H9 (cell line): ENCODE measurements at regions not wholly inside any gene's neighbourhood (a gene's known extent, or its start where the extent isn't known, plus 50 kb on each side); places are given as distances from the start of the nearest gene placed in this dataset.

Experiments used
- DNase-seq: peaks from one replicate; pipeline ENCODE4 v3.0.0-alpha.2; 2017
- H2AFZ ChIP-seq: one replicate; pipeline ENCODE4 v1.6.1; 2013; ENCODE audit warnings: mild to moderate bottlenecking, low read length, control low read depth, moderate library complexity
- H2AK5ac ChIP-seq: 2 replicates; pipeline ENCODE4 v1.6.1; 2013; ENCODE audit warnings: low read length, control low read depth, mixed read lengths; ENCODE audit not compliant: insufficient read length
- H2BK120ac ChIP-seq: one replicate; pipeline ENCODE4 v1.6.1; 2013; ENCODE audit warnings: low read depth, mild to moderate bottlenecking, low read length, control low read depth, inconsistent platforms; ENCODE audit not compliant: poor library complexity, severe bottlenecking
- H2BK12ac ChIP-seq: 2 replicates; pipeline ENCODE4 v1.6.1; 2013; ENCODE audit warnings: low read length, control low read depth, mixed read lengths, low read depth; ENCODE audit not compliant: insufficient read length
- H2BK15ac ChIP-seq: 2 replicates; pipeline ENCODE4 v1.6.1; 2013; ENCODE audit warnings: low read depth, low read length, control low read depth
- H2BK20ac ChIP-seq: one replicate; pipeline ENCODE4 v1.6.1; 2013; ENCODE audit warnings: low read depth, mild to moderate bottlenecking, low read length, control low read depth, inconsistent platforms; ENCODE audit not compliant: poor library complexity, severe bottlenecking
- H2BK5ac ChIP-seq: 2 replicates; pipeline ENCODE4 v1.6.1; 2013; ENCODE audit warnings: low read length, control low read depth, mixed read lengths; ENCODE audit not compliant: insufficient read length
- H3K14ac ChIP-seq: 2 replicates; pipeline ENCODE4 v1.6.1; 2013; ENCODE audit warnings: low read length, control low read depth; ENCODE audit not compliant: insufficient read depth
- H3K18ac ChIP-seq: 2 replicates; pipeline ENCODE4 v1.6.1; 2013; ENCODE audit warnings: low read depth, mild to moderate bottlenecking, mixed read lengths, low read length, control low read depth; ENCODE audit not compliant: insufficient read length
- H3K23ac ChIP-seq: 2 replicates; pipeline ENCODE4 v1.6.1; 2013; ENCODE audit warnings: low read length, control low read depth, mixed read lengths, low read depth; ENCODE audit not compliant: insufficient read length
- H3K23me2 ChIP-seq: 2 replicates; pipeline ENCODE4 v1.6.1; 2013; ENCODE audit warnings: low read depth, mild to moderate bottlenecking, mixed read lengths, low read length, control low read depth; ENCODE audit not compliant: insufficient read length, poor library complexity, severe bottlenecking
- H3K27ac ChIP-seq: 2 replicates; pipeline ENCODE4 v1.5.1; 2013; ENCODE audit warnings: low read length, control low read depth, mixed read lengths, low read depth; ENCODE audit not compliant: insufficient read length
- H3K27me3 ChIP-seq: 2 replicates; pipeline ENCODE4 v1.6.1; 2013; ENCODE audit warnings: low read length, control low read depth, inconsistent platforms; ENCODE audit not compliant: insufficient read depth
- H3K4ac ChIP-seq: 2 replicates; pipeline ENCODE4 v1.6.1; 2013; ENCODE audit warnings: low read depth, mild to moderate bottlenecking, control low read depth, inconsistent platforms, low read length, moderate library complexity
- H3K4me1 ChIP-seq: 2 replicates; pipeline ENCODE4 v1.6.1; 2013; ENCODE audit warnings: low read length, control low read depth, inconsistent platforms; ENCODE audit not compliant: insufficient read depth
- H3K4me2 ChIP-seq: 2 replicates; pipeline ENCODE4 v1.6.1; 2013; ENCODE audit warnings: low read length, control low read depth, mixed read lengths; ENCODE audit not compliant: insufficient read length, insufficient read depth
- H3K56ac ChIP-seq: 2 replicates; pipeline ENCODE4 v1.6.1; 2013; ENCODE audit warnings: low read depth, mild to moderate bottlenecking, mixed read lengths, low read length, control low read depth; ENCODE audit not compliant: insufficient read length
- H3K79me1 ChIP-seq: 2 replicates; pipeline ENCODE4 v1.6.1; 2013; ENCODE audit warnings: low read depth, mild to moderate bottlenecking, moderate library complexity, low read length, control low read depth, inconsistent platforms; ENCODE audit not compliant: insufficient read depth, poor library complexity, severe bottlenecking
- H3K79me2 ChIP-seq: 2 replicates; pipeline ENCODE4 v1.6.1; 2013; ENCODE audit warnings: low read length, control low read depth, inconsistent platforms; ENCODE audit not compliant: insufficient read depth
- H3K9ac ChIP-seq: 2 replicates; pipeline ENCODE4 v1.6.1; 2013; ENCODE audit warnings: low read length, control low read depth, mixed read lengths; ENCODE audit not compliant: insufficient read length; ENCODE audit errors: extremely low read depth
- H3K9me3 ChIP-seq: one replicate; pipeline ENCODE4 v1.6.1; 2013; ENCODE audit warnings: low read depth, low read length, inconsistent platforms; ENCODE audit not compliant: control insufficient read depth
- H3T11ph ChIP-seq: one replicate; pipeline ENCODE4 v1.6.1; 2013; ENCODE audit warnings: mild to moderate bottlenecking, low read length, control low read depth, inconsistent platforms
- H4K20me1 ChIP-seq: one replicate; pipeline ENCODE4 v1.6.1; 2013; ENCODE audit not compliant: control insufficient read depth, insufficient read length, insufficient read depth
- H4K5ac ChIP-seq: 2 replicates; pipeline ENCODE4 v1.6.1; 2013; ENCODE audit warnings: low read depth, mild to moderate bottlenecking, mixed read lengths, low read length, control low read depth; ENCODE audit not compliant: insufficient read length
- H4K8ac ChIP-seq: replicated peaks from 2 replicates; pipeline ENCODE4 v1.6.1; 2013; ENCODE audit warnings: low read length, control low read depth, mixed read lengths, low read depth; ENCODE audit not compliant: insufficient read length
- H4K91ac ChIP-seq: 2 replicates; pipeline ENCODE4 v1.6.1; 2013; ENCODE audit warnings: low read depth, mild to moderate bottlenecking, moderate library complexity, mixed read lengths, low read length, control low read depth; ENCODE audit not compliant: insufficient read length
- H3K27ac Mint-ChIP-seq, 3 experiments: 2 replicates in 2 of 3; 3 replicates in 1 of 3; pipeline ENCODE4 v1.8.0; 2020 to 2021; ENCODE audit warnings: mixed read lengths in 3 of 3, mild to moderate bottlenecking in 1 of 3, moderate library complexity in 1 of 3
- H3K27me3 Mint-ChIP-seq: 2 replicates; pipeline ENCODE4 v1.8.0; 2021; ENCODE audit warnings: low read depth, mild to moderate bottlenecking, moderate library complexity, mixed read lengths
- H3K36me3 Mint-ChIP-seq, 3 experiments: 2 replicates in 2 of 3; 3 replicates in 1 of 3; pipeline ENCODE4 v1.8.0; 2020 to 2021; ENCODE audit warnings: low read depth in 3 of 3, mixed read lengths in 3 of 3; ENCODE audit not compliant: insufficient read depth in 1 of 3
- H3K4me1 Mint-ChIP-seq, 2 experiments: 2 replicates each; pipeline ENCODE4 v1.8.0; 2020; ENCODE audit warnings: mixed read lengths in 2 of 2
- H3K4me3 Mint-ChIP-seq, 2 experiments: 2 replicates in 1 of 2; 3 replicates in 1 of 2; pipeline ENCODE4 v1.8.0; 2020 to 2021; ENCODE audit warnings: mild to moderate bottlenecking in 2 of 2, mixed read lengths in 2 of 2, moderate library complexity in 1 of 2
- H3K9me3 Mint-ChIP-seq, 2 experiments: 2 replicates in 1 of 2; 3 replicates in 1 of 2; pipeline ENCODE4 v1.8.0; 2020; ENCODE audit warnings: mild to moderate bottlenecking in 2 of 2, mixed read lengths in 2 of 2, moderate library complexity in 1 of 2
- WGBS: extraction: QIAGEN DNeasy Blood & Tissue Kit; methylation state at CpG from one replicate; pipeline ENCODE4 v1.1.7; 2013; ENCODE audit warnings: missing lambda C conversion rate, low lambda C conversion rate, mixed read lengths; ENCODE audit not compliant: insufficient read length; ENCODE audit errors: extremely low coverage; 5-methylcytosine and 5-hydroxymethylcytosine counted together
- TF ChIP-seq, protein P1 (sequence below): fragments of 200-600 bp; sonication (generic); conservative IDR thresholded peaks from 3 replicates; pipeline ENCODE4 v1.8.0; 2021; ENCODE audit warnings: antibody characterized with exemption, mild to moderate bottlenecking

GRCh38 chr1:5390504-5390903 is 601.7 kb downstream of the NPHP4 start:
- Mint-ChIP-seq H3K27me3 (peaks cover 10% of the 10 kb centered on the region), H3K27ac (no peak overlapping the region), H3K4me3 (no peak overlapping the region), H3K4me1 (0 out of 4 replicates have a peak, but pooled peaks cover 0 to 4% of the 10 kb centered on the region in 2 experiments), H3K36me3 (no peaks in the 10 kb centered on the region), H3K9me3 (peaks cover 0 to 3% of the 10 kb centered on the region in 2 experiments; a peak in 1 of 5 replicates)
- WGBS = no CpG with 5 or more reads among the region's 7 CpGs
- Histone ChIP-seq H2BK15ac (no peak overlapping the region), H3K9ac (no peak overlapping the region), H4K20me1 (no peaks in the 10 kb centered on the region), H3K27ac (no peak overlapping the region), H4K5ac (no peak overlapping the region), H4K91ac (no peak overlapping the region), H4K8ac (no peak overlapping the region), H2AFZ (no peak overlapping the region), H3K23me2 (no peaks in the 10 kb centered on the region), H3T11ph (no peak overlapping the region), H2BK120ac (no peak overlapping the region), H2BK12ac (no peak overlapping the region), H3K4me2 (no peak overlapping the region), H3K18ac (no peak overlapping the region), H3K27me3 (no peaks in the 10 kb centered on the region), H3K56ac (no peak overlapping the region), H3K4me1 (no peaks in the 10 kb centered on the region), H3K23ac (no peak overlapping the region), H2BK20ac (no peak overlapping the region), H3K79me1 (no peaks in the 10 kb centered on the region), H3K4ac (no peak overlapping the region), H3K14ac (no peak overlapping the region), H2AK5ac (no peak overlapping the region), H2BK5ac (no peak overlapping the region), H3K9me3 (no peaks in the 10 kb centered on the region), H3K79me2 (no peaks in the 10 kb centered on the region)
- no peak for DNase-seq
- TF ChIP-seq, protein P1, sequence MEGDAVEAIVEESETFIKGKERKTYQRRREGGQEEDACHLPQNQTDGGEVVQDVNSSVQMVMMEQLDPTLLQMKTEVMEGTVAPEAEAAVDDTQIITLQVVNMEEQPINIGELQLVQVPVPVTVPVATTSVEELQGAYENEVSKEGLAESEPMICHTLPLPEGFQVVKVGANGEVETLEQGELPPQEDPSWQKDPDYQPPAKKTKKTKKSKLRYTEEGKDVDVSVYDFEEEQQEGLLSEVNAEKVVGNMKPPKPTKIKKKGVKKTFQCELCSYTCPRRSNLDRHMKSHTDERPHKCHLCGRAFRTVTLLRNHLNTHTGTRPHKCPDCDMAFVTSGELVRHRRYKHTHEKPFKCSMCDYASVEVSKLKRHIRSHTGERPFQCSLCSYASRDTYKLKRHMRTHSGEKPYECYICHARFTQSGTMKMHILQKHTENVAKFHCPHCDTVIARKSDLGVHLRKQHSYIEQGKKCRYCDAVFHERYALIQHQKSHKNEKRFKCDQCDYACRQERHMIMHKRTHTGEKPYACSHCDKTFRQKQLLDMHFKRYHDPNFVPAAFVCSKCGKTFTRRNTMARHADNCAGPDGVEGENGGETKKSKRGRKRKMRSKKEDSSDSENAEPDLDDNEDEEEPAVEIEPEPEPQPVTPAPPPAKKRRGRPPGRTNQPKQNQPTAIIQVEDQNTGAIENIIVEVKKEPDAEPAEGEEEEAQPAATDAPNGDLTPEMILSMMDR = no peak
